Large intestine (tissue), 3 donors: ENCODE measurements at regions not wholly inside any gene's neighbourhood (a gene's known extent, or its start where the extent isn't known, plus 50 kb on each side); places are given as distances from the start of the nearest gene placed in this dataset.
A peak's percentile ranks its signal among the peaks of the same experiment; 100 is the strongest.

ENCODE experiments used
- DNase-seq, 2 donors: peaks; one replicate each; pipeline versions ENCODE4 v3.0.0 to v3.0.0-alpha.2; 2013
- H3K27ac ChIP-seq: one replicate; pipeline ENCODE4 v1.5.1; 2013; ENCODE audit warnings: low read length
- H3K27me3 ChIP-seq: 2 replicates; pipeline ENCODE4 v1.6.1; 2013; ENCODE audit warnings: low read length; ENCODE audit not compliant: control insufficient read depth, insufficient read depth
- H3K36me3 ChIP-seq: 2 replicates; pipeline ENCODE4 v1.6.1; 2013; ENCODE audit warnings: low read length; ENCODE audit not compliant: control insufficient read depth, insufficient read depth
- H3K4me1 ChIP-seq: one replicate; pipeline ENCODE4 v1.6.1; 2013; ENCODE audit warnings: low read length; ENCODE audit not compliant: control insufficient read depth, insufficient read depth
- H3K4me3 ChIP-seq: one replicate; pipeline ENCODE4 v1.5.1; 2013; ENCODE audit warnings: low read length
- H3K9me3 ChIP-seq: one replicate; pipeline ENCODE4 v1.6.1; 2013; ENCODE audit warnings: mild to moderate bottlenecking, low read depth, low read length, moderate library complexity; ENCODE audit not compliant: control insufficient read depth
- WGBS: methylation state at CpG from one replicate; pipeline ENCODE4 v1.1.5; 2013; ENCODE audit warnings: low lambda C conversion rate; ENCODE audit not compliant: insufficient coverage; 5-methylcytosine and 5-hydroxymethylcytosine counted together

DNA sequence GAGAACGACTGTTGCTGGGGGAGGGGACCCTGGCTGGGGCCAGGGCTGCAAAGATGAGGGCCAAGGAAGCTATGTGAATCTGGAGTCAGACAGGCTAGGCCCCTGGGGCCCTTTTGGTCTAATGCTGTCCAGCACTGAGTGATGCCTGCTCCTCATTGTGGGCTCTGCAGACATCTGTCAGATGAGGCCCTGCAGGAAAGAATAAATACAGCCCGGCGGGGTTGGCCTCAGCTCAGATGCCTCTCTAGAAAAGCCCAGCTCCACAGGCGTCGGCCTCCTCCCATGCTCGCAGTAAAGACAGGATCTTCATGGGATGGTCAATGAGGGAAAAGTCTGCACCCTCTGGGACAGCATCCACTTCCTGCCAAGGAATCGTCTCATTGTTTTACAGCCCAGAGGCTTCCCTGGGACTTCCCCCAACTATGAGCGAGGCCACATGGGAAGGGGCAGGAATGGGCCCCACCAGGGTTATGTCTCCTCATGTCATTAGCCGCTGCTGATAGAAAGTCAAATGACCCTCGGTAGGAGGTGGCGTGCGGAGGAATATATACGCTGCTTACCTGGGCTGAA, 125.8 kb upstream of the GLI2 start:
- WGBS, result no CpG with 5 or more reads among the region's 13 CpGs
- Histone ChIP-seq H3K4me3 (no peak overlapping the region), H3K4me1 (peaks cover 12% of the 10 kb centered on the region), H3K9me3 (no peaks in the 10 kb centered on the region), H3K36me3 (no peaks in the 10 kb centered on the region), H3K27me3 (peaks cover 4% of the 10 kb centered on the region), H3K27ac (no peak overlapping the region)
- no peak for DNase-seq

DNA sequence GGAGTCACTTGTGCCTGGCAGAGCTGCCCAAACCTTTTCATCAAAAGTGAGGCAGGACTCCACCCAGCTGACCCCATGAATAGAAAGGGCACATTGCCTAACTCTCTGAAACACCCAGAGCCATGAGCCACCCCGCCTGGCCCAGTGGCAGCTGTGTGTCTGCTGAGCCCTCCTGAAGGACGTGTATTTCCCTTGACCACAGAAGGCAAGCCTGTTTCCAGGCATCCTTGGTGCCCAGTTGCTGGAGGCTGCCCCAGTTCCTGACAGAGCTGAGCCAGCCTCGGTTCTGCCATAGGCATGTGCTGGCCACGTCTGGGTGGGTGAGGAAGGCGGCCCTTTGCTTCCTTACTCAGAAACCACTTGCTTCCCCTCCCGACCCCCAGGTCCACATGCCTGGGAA, 124.7 kb upstream of the GLI2 start:
- Histone ChIP-seq H3K27ac (no peak overlapping the region), H3K9me3 (no peaks in the 10 kb centered on the region), H3K36me3 (no peaks in the 10 kb centered on the region), H3K4me3 (no peak overlapping the region), H3K4me1 (peaks cover 12% of the 10 kb centered on the region), H3K27me3 (peaks cover 8% of the 10 kb centered on the region)
- no peak for DNase-seq
- no CpG with 5 or more reads among the region's 6 CpGs for WGBS

DNA sequence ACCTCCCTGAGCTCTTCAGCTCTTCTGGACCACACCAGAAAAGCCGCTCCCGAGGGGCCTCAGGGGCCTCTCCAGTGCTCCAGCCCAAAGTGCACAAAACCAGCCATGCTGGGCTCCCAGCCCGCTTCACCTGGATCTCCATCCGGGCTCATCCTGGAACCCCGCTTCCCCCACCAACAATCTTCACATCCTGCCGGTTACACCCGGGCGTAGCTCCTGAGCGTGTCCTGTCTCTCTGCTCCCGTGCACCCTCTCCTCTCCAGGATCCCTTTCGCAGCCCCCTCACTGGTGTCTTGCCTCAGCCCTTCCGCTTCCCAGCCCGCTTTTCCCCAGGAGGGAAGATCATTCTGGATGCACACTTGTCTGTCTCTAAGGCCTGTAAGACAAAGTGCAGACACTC, 123.7 kb upstream of the GLI2 start:
- H3K4me1 ChIP-seq, result peaks cover 12% of the 10 kb centered on the region
- no peak overlapping the region for H3K27ac ChIP-seq
- H3K4me3 ChIP-seq, result no peak overlapping the region
- WGBS, result no CpG with 5 or more reads among the region's 13 CpGs
- H3K36me3 ChIP-seq, result no peaks in the 10 kb centered on the region
- no peak for DNase-seq
- peaks cover 5% of the 10 kb centered on the region for H3K27me3 ChIP-seq
- H3K9me3 ChIP-seq, result no peaks in the 10 kb centered on the region

DNA sequence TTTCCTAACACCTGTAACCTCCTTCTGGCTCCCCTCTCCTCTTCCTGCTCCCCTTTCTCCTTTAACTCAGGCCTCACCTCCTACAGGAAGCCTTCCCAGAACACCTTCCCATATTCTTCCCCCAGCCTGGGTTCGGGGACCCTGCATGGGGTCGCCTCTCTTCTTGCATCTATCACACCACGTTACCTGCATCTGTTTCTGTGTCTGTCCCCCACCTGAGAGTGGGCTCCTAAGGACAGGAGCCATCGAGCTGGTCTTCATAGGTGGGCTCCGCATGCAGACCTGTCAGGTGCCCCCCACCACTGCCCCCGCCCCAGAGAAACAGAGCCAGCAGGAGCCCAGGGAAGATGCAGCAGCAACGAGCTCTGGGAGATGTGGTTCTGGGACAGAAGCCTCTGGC, 123.2 kb upstream of the GLI2 start:
- Histone ChIP-seq H3K4me3 (no peak overlapping the region), H3K27ac (no peak overlapping the region), H3K4me1 (peaks cover 12% of the 10 kb centered on the region), H3K36me3 (no peaks in the 10 kb centered on the region), H3K27me3 (peaks cover 4% of the 10 kb centered on the region), H3K9me3 (no peaks in the 10 kb centered on the region)
- WGBS, result no CpG with 5 or more reads among the region's 7 CpGs
- no peak for DNase-seq

DNA sequence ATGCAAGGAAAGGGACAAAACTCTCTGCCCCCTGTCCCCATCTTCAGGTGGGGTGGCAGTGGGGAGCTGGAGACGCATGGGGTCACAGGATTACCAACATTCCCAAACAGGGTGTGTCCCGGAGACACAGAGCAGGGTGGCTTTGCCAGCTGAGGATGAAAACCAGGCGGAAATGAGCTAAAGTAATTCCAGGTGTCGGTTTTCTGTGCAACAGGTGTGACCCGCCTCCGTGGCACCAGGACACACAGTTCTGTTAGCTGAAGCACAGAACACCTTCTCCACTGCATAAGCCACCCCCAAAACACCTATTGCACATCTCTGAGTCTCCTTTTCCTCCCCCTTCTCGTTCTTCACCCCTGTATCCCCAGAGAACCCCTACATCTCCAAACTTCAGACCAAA, 122.7 kb upstream of the GLI2 start:
- no peaks in the 10 kb centered on the region for H3K36me3 ChIP-seq
- WGBS, result 89% methylated on average over 1 of the region's 7 CpGs
- H3K27ac ChIP-seq, result no peak overlapping the region
- peaks cover 12% of the 10 kb centered on the region for H3K4me1 ChIP-seq
- no peak overlapping the region for H3K4me3 ChIP-seq
- peaks cover 4% of the 10 kb centered on the region for H3K27me3 ChIP-seq
- peak in 1 of 2 donors; percentile 38 for DNase-seq
- H3K9me3 ChIP-seq, result no peaks in the 10 kb centered on the region

DNA sequence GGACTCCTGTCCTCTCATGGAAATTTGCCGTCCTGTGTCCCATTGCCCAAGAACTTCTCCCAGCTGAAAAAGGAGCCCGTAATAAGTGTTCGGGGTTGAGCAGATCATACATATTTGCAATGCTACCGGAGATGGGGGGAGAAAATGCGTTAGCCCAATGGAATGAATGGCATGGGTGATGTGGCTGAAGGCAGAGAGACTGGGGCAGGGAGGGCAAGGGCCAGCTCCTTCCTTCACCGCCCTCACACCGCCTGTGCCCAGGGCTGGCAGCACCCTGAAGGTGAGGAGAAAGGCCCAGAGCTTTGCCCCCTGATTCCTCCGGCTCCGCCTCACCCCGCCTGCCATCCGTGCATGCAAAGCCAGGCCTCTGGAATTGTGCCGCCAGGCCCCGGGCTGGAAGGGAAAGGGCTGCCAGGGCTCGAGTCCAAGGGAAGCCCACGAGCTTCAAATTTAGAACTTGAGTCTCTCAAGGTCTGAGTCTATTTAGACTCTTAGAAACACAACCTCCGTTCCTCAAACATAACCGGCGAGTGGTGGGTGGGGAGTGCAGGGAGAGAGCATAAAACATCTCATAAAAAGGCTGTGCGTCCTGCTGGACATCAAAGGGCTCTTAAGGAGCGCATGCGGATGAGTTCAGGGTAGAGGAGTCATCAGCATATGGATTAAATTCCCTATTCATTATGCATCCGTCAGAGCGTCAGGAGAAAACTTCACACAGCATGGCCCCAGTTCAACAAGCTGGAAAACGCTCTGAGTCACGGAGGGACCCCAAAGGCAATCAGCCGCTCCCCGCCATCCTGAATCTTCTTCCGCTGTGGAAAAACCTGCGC, 121.7 kb upstream of the GLI2 start:
- no peak for DNase-seq
- Histone ChIP-seq H3K4me3 (no peak overlapping the region), H3K36me3 (no peaks in the 10 kb centered on the region), H3K27ac (no peak overlapping the region), H3K9me3 (no peaks in the 10 kb centered on the region), H3K4me1 (peaks cover 12% of the 10 kb centered on the region), H3K27me3 (peaks cover 4% of the 10 kb centered on the region)
- 70% methylated on average over 2 of the region's 29 CpGs for WGBS

DNA sequence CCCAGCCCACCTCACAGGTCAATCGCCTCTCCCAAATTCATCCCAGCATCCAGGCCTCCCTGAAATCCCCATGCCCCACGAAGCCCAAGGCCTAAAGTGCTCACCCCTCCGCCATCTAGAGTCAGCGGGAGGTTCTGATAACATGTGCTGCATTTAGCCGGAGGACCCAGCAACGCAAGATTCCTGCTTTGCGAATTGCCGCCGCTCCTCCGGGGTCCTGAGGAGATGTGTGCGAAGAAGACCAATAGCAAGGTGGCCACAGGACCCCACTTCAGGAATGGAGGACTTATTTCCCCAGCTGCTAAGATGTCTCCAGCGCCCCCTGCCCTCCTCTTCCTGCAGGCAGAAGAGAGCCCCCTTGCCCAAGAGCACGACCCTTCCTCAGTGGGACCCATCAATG, 120.8 kb upstream of the GLI2 start:
- no peak overlapping the region for H3K27ac ChIP-seq
- H3K36me3 ChIP-seq, result no peaks in the 10 kb centered on the region
- DNase-seq, result no peak
- WGBS, result no CpG with 5 or more reads among the region's 13 CpGs
- no peaks in the 10 kb centered on the region for H3K9me3 ChIP-seq
- peaks cover 4% of the 10 kb centered on the region for H3K27me3 ChIP-seq
- no peak overlapping the region for H3K4me3 ChIP-seq
- peaks cover 12% of the 10 kb centered on the region for H3K4me1 ChIP-seq

DNA sequence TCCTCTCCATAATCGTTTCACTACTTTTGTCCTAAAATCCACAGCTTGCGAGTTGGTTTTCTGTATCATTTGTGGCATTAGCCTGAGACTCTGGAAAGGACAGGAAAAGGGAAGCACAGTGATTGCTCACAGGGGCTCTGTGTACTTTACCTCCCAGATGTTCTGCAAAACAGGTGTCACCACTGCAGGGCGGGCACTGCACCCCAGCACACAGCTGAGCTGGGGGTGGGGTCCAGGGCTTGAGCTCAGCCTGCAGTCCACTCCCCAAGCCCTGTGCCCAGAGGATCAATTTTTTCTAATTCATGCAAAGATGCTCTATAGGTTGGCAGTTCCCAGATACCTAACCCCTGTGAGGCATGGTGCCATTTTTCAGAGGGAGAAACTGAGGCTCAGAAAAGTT, 119.4 kb upstream of the GLI2 start:
- DNase-seq, result no peak
- WGBS, result 80% methylated on average over 2 of the region's 3 CpGs
- Histone ChIP-seq H3K27me3 (peaks cover 4% of the 10 kb centered on the region), H3K27ac (no peak overlapping the region), H3K4me1 (peaks cover 12% of the 10 kb centered on the region), H3K36me3 (no peaks in the 10 kb centered on the region), H3K9me3 (no peaks in the 10 kb centered on the region), H3K4me3 (no peak overlapping the region)

DNA sequence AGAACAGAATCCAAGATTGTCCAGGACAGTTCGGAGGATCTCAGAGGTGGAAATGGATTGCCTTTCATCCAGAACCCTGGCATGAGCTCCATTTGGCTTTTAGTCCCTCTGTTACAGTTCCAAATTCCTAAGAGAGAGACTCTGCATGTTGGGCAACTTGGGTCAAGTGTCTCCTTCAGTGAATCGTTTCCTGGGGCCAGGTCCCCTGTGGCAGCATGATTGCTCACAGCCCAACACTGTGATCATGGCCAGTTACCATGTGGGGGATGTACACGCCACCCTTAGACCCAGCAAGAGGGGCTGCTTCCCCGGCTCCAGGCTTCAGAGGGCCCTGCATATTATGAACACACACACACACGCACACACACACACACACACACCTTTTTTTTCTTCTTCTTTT, 118.6 kb upstream of the GLI2 start:
- Histone ChIP-seq H3K36me3 (no peaks in the 10 kb centered on the region), H3K27me3 (peaks cover 4% of the 10 kb centered on the region), H3K9me3 (no peaks in the 10 kb centered on the region), H3K4me3 (no peak overlapping the region), H3K4me1 (peaks cover 12% of the 10 kb centered on the region), H3K27ac (no peak overlapping the region)
- no peak for DNase-seq
- WGBS, result no CpG with 5 or more reads among the region's 5 CpGs

DNA sequence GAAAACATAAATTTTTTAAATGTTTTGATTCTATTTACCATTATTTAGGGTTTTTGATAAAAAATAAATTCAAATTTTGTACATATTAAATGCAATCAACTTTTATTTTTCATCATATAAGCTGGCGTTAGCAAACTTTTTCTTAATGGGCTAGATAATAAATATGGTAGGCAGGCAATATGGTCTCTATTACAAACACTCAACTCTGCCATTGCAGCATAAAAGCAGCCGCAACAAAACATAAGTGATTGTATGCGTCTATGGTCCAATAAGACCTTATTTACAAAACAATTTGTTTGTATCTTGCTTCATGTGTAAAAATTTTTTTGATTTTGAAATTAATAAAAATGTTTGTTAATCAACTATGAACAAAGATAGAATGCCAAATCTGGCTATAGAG, 116.8 kb upstream of the GLI2 start:
- no peaks in the 10 kb centered on the region for H3K9me3 ChIP-seq
- H3K27ac ChIP-seq, result no peak overlapping the region
- H3K4me1 ChIP-seq, result no peaks in the 10 kb centered on the region
- WGBS, result no CpG with 5 or more reads among the region's 3 CpGs
- no peaks in the 10 kb centered on the region for H3K36me3 ChIP-seq
- H3K4me3 ChIP-seq, result no peak overlapping the region
- H3K27me3 ChIP-seq, result peaks cover 4% of the 10 kb centered on the region
- DNase-seq, result no peak

DNA sequence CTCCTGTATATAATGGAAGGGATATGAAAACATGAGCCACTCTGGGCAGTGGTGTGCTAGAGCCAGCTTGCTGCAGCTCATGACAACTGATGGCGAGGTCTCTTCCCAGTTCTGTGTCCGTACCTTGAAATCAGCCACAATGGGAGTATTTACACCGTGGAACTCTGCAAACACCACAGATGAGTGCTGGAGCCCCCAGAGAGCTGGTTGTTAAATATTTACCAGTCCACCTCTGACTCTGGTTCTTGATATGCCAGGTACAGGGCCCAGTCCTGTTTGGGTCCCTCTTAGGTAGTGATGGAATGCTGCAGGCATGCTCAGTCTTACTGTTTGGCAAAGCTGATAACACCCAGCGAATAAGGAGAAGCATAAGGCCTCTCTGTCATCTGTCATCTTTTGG, 116.1 kb upstream of the GLI2 start:
- no peaks in the 10 kb centered on the region for H3K9me3 ChIP-seq
- H3K4me3 ChIP-seq, result no peak overlapping the region
- peaks cover 4% of the 10 kb centered on the region for H3K27me3 ChIP-seq
- DNase-seq, result no peak
- WGBS, result no CpG with 5 or more reads among the region's 4 CpGs
- H3K4me1 ChIP-seq, result no peaks in the 10 kb centered on the region
- no peak overlapping the region for H3K27ac ChIP-seq
- H3K36me3 ChIP-seq, result no peaks in the 10 kb centered on the region
